Neural cell (in vitro differentiated cells): ENCODE measurements at regions not wholly inside any gene's neighbourhood (a gene's known extent, or its start where the extent isn't known, plus 50 kb on each side); places are given as distances from the start of the nearest gene placed in this dataset.

Source experiments
- CTCF ChIP-seq: fragments of 450-650 bp; IDR thresholded peaks from 2 replicates; pipeline ENCODE4 v1.5.1; 2014; ENCODE audit warnings: antibody characterized with exemption, mild to moderate bottlenecking, moderate library complexity; ENCODE audit not compliant: poor library complexity, severe bottlenecking
- EP300 ChIP-seq: fragments of 450-650 bp; conservative IDR thresholded peaks from 2 replicates; pipeline ENCODE4 v1.6.1; 2014; ENCODE audit warnings: antibody characterized with exemption, mild to moderate bottlenecking, moderate library complexity; ENCODE audit not compliant: poor library complexity, severe bottlenecking
- EZH2 ChIP-seq: fragments of 200-600, 300-800 bp; shearing (Covaris generic), sonication (generic); IDR thresholded peaks from 2 replicates; pipeline ENCODE4 v1.6.1; 2014; ENCODE audit warnings: antibody characterized with exemption, low read length, borderline replicate concordance, mild to moderate bottlenecking; ENCODE audit not compliant: insufficient read depth, poor library complexity, severe bottlenecking
- MXI1 ChIP-seq: fragments of 450-650 bp; conservative IDR thresholded peaks from 2 replicates; pipeline ENCODE4 v1.6.1; 2014; ENCODE audit warnings: antibody characterized with exemption, mild to moderate bottlenecking; ENCODE audit not compliant: poor library complexity, severe bottlenecking
- POLR2AphosphoS5 ChIP-seq: IDR thresholded peaks from 2 replicates; pipeline ENCODE4 v1.6.1; 2012
- RAD21 ChIP-seq: fragments of 450-650 bp; conservative IDR thresholded peaks from 2 replicates; pipeline ENCODE4 v1.6.1; 2014; ENCODE audit warnings: antibody characterized with exemption, mild to moderate bottlenecking, moderate library complexity
- SMC3 ChIP-seq: fragments of 450-650 bp; conservative IDR thresholded peaks from 2 replicates; pipeline ENCODE4 v1.6.1; 2014; ENCODE audit warnings: antibody characterized with exemption, mild to moderate bottlenecking, moderate library complexity; ENCODE audit not compliant: poor library complexity
- TAF1 ChIP-seq: IDR thresholded peaks from 2 replicates; pipeline ENCODE4 v1.6.1; 2012; ENCODE audit warnings: low read depth
- TF ChIP-seq, protein P1 (sequence below): IDR thresholded peaks from 2 replicates; pipeline ENCODE4 v1.6.1; 2012; ENCODE audit warnings: borderline replicate concordance

DNA sequence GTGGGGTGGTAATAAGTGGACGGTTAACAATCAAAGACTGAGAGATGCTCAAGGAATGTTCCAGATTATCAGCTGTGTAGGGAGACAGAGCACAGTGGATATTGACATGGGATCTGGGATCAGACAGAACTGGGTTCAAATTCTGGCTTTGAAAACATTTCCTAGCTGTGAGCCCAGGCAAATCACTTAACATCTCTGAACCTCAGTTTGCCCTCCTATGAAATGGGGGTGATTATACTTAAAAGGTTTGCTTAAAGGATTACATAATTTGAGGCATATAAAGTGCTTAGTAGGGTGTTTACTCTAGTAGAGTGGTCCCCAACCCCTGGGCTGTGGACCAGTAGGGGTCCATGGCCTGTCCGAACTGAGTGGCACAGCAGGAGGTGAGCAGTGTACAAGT, 260.0 kb upstream of the CRY1 start:
- TF ChIP-seq CTCF (no peak), POLR2AphosphoS5 (no peak), TAF1 (no peak), EP300 (no peak), EZH2 (no peak), SMC3 (no peak), MXI1 (no peak), RAD21 (no peak)
- TF ChIP-seq, protein P1, sequence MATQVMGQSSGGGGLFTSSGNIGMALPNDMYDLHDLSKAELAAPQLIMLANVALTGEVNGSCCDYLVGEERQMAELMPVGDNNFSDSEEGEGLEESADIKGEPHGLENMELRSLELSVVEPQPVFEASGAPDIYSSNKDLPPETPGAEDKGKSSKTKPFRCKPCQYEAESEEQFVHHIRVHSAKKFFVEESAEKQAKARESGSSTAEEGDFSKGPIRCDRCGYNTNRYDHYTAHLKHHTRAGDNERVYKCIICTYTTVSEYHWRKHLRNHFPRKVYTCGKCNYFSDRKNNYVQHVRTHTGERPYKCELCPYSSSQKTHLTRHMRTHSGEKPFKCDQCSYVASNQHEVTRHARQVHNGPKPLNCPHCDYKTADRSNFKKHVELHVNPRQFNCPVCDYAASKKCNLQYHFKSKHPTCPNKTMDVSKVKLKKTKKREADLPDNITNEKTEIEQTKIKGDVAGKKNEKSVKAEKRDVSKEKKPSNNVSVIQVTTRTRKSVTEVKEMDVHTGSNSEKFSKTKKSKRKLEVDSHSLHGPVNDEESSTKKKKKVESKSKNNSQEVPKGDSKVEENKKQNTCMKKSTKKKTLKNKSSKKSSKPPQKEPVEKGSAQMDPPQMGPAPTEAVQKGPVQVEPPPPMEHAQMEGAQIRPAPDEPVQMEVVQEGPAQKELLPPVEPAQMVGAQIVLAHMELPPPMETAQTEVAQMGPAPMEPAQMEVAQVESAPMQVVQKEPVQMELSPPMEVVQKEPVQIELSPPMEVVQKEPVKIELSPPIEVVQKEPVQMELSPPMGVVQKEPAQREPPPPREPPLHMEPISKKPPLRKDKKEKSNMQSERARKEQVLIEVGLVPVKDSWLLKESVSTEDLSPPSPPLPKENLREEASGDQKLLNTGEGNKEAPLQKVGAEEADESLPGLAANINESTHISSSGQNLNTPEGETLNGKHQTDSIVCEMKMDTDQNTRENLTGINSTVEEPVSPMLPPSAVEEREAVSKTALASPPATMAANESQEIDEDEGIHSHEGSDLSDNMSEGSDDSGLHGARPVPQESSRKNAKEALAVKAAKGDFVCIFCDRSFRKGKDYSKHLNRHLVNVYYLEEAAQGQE = no peak
